ENCODE measurements at regions not wholly inside any gene's neighbourhood (a gene's known extent, or its start where the extent isn't known, plus 50 kb on each side); places are given as distances from the start of the nearest gene placed in this dataset.

DNA sequence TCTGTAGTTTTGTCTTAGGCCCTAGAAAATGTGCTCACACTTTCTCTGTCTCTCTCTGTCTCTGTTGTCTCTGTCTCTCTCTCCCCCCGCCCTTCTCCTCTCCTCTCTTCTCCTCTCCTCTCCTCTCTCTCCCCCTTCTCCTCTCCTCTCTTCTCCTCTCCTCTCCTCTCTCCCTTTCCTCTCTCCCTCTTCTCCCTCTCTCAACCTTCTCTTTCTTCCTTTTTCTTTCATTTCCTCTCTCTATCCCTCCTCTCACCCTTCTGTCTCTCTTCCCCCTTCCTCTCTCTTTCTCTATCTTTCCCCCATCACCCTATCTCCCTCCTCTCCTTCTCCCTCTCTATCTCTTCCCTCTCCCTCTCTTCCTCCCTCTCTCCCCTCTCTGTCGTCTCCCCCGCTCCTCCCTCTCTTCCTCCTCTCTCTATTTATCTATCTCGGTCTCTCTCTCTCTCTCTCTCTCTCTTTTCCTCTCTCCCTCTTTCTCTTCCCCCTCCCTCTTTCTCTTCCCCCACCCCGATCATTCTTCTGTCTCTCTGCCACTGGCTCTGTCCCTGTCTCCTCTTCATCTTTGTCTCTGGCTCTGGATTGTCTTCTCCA, 107.2 kb upstream of the C16orf82 start:
- Histone ChIP-seq H3K4me3 (replicated peaks in 1 of 3; ENCODE audit: insufficient read depth in 1 of 3, low read depth in 2 of 3, low read length in 3 of 3) (no peak overlapping the region), H3K27ac (ENCODE audit: extremely low read length, insufficient read depth, low read length) (no peak overlapping the region), H3K36me3 (replicated peaks in 1 of 2; ENCODE audit: control insufficient read depth in 1 of 2, insufficient read depth in 2 of 2, low read length in 2 of 2) (no peaks in the 10 kb centered on the region), H3K9ac (ENCODE audit: insufficient read depth, low read depth, low read length) (no peak overlapping the region), H3K9me3 (ENCODE audit: low read length) (no peaks in the 10 kb centered on the region), H4K20me1 (ENCODE audit: insufficient read depth, low read length) (no peaks in the 10 kb centered on the region), H3K79me2 (ENCODE audit: insufficient read depth, low read length) (no peaks in the 10 kb centered on the region), H3K4me2 (ENCODE audit: low read depth, low read length) (no peak overlapping the region), H3K27me3 (ENCODE audit: control insufficient read depth in 1 of 2, insufficient read depth in 2 of 2, low read length in 2 of 2) (peaks cover 0 to 10% of the 10 kb centered on the region in 2 experiments; a peak in 1 of 5 replicates), H3K4me1 (ENCODE audit: insufficient read depth, low read length) (no peaks in the 10 kb centered on the region), H2AFZ (ENCODE audit: low read length) (no peak overlapping the region)
- FAIRE-seq (no peak), ATAC-seq (no peak), DNase-seq (ENCODE audit: low spot score) (no peak)
- WGBS (ENCODE audit: low lambda C conversion rate): 2% methylated on average over 5 of the region's 5 CpGs
- no TSS peak for BruUV-seq (replicated peaks)
- in situ Hi-C loops (cut with HindIII; ENCODE audit: extremely low pct_ligation_motif_present, low pct_unique_long_range_greater_than_20kb) (no loop called here), intact Hi-C loops (cut with micrococcal nuclease; ENCODE audit: unreplicated experiment) (no loop called here)
- TF ChIP-seq NCOA5 (CRISPR knock-in tag; IDR thresholded peaks at IDR 0.05) (no peak), ZNF224 (CRISPR knock-in tag; IDR thresholded peaks at IDR 0.05) (no peak), NFE2 (CRISPR knock-in tag; IDR thresholded peaks at IDR 0.05) (no peak), NFATC3 (CRISPR knock-in tag; IDR thresholded peaks at IDR 0.05) (no peak), PCBP2 (optimal IDR thresholded peaks at IDR 0.05; ENCODE audit: low read depth, low read length, poor library complexity, severe bottlenecking) (peak; percentile 50)
- TF ChIP-seq, protein P1, sequence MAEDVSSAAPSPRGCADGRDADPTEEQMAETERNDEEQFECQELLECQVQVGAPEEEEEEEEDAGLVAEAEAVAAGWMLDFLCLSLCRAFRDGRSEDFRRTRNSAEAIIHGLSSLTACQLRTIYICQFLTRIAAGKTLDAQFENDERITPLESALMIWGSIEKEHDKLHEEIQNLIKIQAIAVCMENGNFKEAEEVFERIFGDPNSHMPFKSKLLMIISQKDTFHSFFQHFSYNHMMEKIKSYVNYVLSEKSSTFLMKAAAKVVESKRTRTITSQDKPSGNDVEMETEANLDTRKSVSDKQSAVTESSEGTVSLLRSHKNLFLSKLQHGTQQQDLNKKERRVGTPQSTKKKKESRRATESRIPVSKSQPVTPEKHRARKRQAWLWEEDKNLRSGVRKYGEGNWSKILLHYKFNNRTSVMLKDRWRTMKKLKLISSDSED (CRISPR knock-in tag; IDR thresholded peaks at IDR 0.05): no peak
- TF ChIP-seq, protein P2, sequence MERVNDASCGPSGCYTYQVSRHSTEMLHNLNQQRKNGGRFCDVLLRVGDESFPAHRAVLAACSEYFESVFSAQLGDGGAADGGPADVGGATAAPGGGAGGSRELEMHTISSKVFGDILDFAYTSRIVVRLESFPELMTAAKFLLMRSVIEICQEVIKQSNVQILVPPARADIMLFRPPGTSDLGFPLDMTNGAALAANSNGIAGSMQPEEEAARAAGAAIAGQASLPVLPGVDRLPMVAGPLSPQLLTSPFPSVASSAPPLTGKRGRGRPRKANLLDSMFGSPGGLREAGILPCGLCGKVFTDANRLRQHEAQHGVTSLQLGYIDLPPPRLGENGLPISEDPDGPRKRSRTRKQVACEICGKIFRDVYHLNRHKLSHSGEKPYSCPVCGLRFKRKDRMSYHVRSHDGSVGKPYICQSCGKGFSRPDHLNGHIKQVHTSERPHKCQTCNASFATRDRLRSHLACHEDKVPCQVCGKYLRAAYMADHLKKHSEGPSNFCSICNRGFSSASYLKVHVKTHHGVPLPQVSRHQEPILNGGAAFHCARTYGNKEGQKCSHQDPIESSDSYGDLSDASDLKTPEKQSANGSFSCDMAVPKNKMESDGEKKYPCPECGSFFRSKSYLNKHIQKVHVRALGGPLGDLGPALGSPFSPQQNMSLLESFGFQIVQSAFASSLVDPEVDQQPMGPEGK (CRISPR knock-in tag; IDR thresholded peaks at IDR 0.05): no peak
- POLR2A ChIA-PET: no interaction called here
- CTCF ChIA-PET (ENCODE audit: low intra/inter-chr PET ratio, low total read pairs): no interaction called here

Measured in HepG2 (cell line).